ENCODE measurements at regions not wholly inside any gene's neighbourhood (a gene's known extent, or its start where the extent isn't known, plus 50 kb on each side); places are given as distances from the start of the nearest gene placed in this dataset.

GRCh38 chr1:56266359-56266758 is 313.0 kb downstream of the PLPP3 start:
- TF ChIP-seq, protein P1, sequence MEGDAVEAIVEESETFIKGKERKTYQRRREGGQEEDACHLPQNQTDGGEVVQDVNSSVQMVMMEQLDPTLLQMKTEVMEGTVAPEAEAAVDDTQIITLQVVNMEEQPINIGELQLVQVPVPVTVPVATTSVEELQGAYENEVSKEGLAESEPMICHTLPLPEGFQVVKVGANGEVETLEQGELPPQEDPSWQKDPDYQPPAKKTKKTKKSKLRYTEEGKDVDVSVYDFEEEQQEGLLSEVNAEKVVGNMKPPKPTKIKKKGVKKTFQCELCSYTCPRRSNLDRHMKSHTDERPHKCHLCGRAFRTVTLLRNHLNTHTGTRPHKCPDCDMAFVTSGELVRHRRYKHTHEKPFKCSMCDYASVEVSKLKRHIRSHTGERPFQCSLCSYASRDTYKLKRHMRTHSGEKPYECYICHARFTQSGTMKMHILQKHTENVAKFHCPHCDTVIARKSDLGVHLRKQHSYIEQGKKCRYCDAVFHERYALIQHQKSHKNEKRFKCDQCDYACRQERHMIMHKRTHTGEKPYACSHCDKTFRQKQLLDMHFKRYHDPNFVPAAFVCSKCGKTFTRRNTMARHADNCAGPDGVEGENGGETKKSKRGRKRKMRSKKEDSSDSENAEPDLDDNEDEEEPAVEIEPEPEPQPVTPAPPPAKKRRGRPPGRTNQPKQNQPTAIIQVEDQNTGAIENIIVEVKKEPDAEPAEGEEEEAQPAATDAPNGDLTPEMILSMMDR (conservative IDR thresholded peaks at IDR 0.05) = no peak
- H3K27ac ChIP-seq = no peak overlapping the region

DNA sequence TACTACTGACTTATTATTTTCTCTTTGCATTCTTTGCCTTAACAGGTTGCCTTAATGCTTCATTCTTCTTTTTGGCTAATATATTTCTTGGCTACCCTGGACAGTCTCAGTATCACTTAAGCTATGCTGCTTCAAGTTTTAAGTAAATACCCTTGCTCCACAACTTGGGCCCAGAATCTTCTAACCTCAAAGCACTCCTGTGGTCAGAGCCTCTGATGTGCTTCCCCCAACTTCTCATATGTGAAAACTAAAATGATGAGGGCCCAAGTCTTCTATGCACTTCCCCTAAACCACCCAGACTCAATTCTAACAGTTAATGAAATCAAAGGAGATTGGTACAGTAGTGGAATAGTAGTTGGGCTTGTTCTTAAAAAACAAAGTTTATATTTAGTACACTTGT is 314.1 kb downstream of the PLPP3 start:
- H3K27ac ChIP-seq = no peak overlapping the region
- TF ChIP-seq, protein P1 (conservative IDR thresholded peaks at IDR 0.05) = no peak

- no peak overlapping the region for H3K27ac ChIP-seq
- TF ChIP-seq, protein P1 (conservative IDR thresholded peaks at IDR 0.05) = no peak
These were observed 315.5 kb downstream of the PLPP3 start for GRCh38 chr1:56263908-56264307.

DNA sequence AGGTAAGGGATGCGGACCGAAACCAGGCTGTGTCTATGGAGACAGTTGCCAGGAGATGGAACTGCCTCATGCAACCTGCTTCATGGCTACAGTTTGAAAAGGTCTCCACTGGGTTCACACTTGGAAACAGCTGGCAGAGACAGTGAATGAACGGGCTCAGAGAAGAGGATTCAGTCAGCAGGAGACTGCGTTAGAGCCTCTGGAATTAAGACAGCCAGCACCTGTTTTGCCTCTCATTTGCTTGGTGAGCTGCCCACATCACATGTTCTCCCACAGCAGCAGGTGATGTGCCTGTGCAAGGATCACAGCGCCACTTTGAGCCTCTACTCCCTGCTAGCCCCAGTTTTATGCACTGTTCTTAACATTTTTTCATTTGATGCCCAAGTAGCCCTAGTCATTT is 321.0 kb downstream of the PLPP3 start:
- H3K27ac ChIP-seq = no peak overlapping the region
- TF ChIP-seq, protein P1 (conservative IDR thresholded peaks at IDR 0.05) = no peak

- TF ChIP-seq, protein P1 (conservative IDR thresholded peaks at IDR 0.05) = no peak
- no peak overlapping the region for H3K27ac ChIP-seq
These were observed 321.6 kb downstream of the PLPP3 start for GRCh38 chr1:56257726-56258125.

- TF ChIP-seq, protein P1 (conservative IDR thresholded peaks at IDR 0.05) = no peak
- no peak overlapping the region for H3K27ac ChIP-seq
These were observed 323.0 kb downstream of the PLPP3 start for GRCh38 chr1:56256153-56257000.

GRCh38 chr1:56255516-56256152 is 323.7 kb downstream of the PLPP3 start:
- TF ChIP-seq, protein P1 (conservative IDR thresholded peaks at IDR 0.05) = no peak
- no peak overlapping the region for H3K27ac ChIP-seq

Measured in VCaP (cell line).